Spinal cord (tissue), 9 donors: ENCODE measurements at regions not wholly inside any gene's neighbourhood (a gene's known extent, or its start where the extent isn't known, plus 50 kb on each side); places are given as distances from the start of the nearest gene placed in this dataset.

Experiments used
- DNase-seq, 6 donors: peaks; one replicate each; pipeline versions ENCODE4 v3.0.0 to v3.0.0-alpha.2; 2013 to 2015; ENCODE audit warnings: low spot score in 6 of 6, low read depth in 4 of 6
- H3K27ac ChIP-seq: one replicate; pipeline ENCODE4 v1.5.1; 2013; ENCODE audit warnings: low read depth, low read length, control low read depth
- H3K27me3 ChIP-seq: one replicate; pipeline ENCODE4 v1.6.1; 2013; ENCODE audit warnings: low read length; ENCODE audit not compliant: control insufficient read depth, insufficient read depth
- H3K36me3 ChIP-seq: one replicate; pipeline ENCODE4 v1.6.1; 2013; ENCODE audit warnings: low read length; ENCODE audit not compliant: control insufficient read depth, insufficient read depth
- H3K4me1 ChIP-seq: one replicate; pipeline ENCODE4 v1.6.1; 2013; ENCODE audit warnings: low read length; ENCODE audit not compliant: control insufficient read depth, insufficient read depth
- H3K4me3 ChIP-seq: one replicate; pipeline ENCODE4 v1.5.1; 2013; ENCODE audit warnings: low read depth, low read length, control low read depth
- H3K9me3 ChIP-seq: one replicate; pipeline ENCODE4 v1.6.1; 2013; ENCODE audit warnings: low read length; ENCODE audit not compliant: control insufficient read depth, insufficient read depth
- WGBS: methylation state at CpG from one replicate; pipeline ENCODE4 v1.1.5; 2013; ENCODE audit warnings: missing lambda C conversion rate; ENCODE audit not compliant: insufficient coverage; 5-methylcytosine and 5-hydroxymethylcytosine counted together
- donor health status: healthy.

GRCh38 chr5:133730346-133730745, 118.0 kb upstream of the FSTL4 start:
- H3K4me1 ChIP-seq: no peaks in the 10 kb centered on the region
- WGBS: 94% methylated on average over 5 of the region's 6 CpGs
- H3K36me3 ChIP-seq: no peaks in the 10 kb centered on the region
- peaks cover 4% of the 10 kb centered on the region for H3K9me3 ChIP-seq
- no peak overlapping the region for H3K4me3 ChIP-seq
- DNase-seq: no peak
- H3K27ac ChIP-seq: no peak overlapping the region
- no peaks in the 10 kb centered on the region for H3K27me3 ChIP-seq

GRCh38 chr5:133729800-133730199, 117.5 kb upstream of the FSTL4 start:
- H3K27ac ChIP-seq: no peak overlapping the region
- no peaks in the 10 kb centered on the region for H3K36me3 ChIP-seq
- no peaks in the 10 kb centered on the region for H3K27me3 ChIP-seq
- WGBS: 87% methylated on average over 3 of the region's 3 CpGs
- no peaks in the 10 kb centered on the region for H3K4me1 ChIP-seq
- no peak for DNase-seq
- no peak overlapping the region for H3K4me3 ChIP-seq
- H3K9me3 ChIP-seq: peaks cover 4% of the 10 kb centered on the region

GRCh38 chr5:133728475-133728874, 116.1 kb upstream of the FSTL4 start:
- no peaks in the 10 kb centered on the region for H3K27me3 ChIP-seq
- peaks cover 4% of the 10 kb centered on the region for H3K9me3 ChIP-seq
- H3K4me1 ChIP-seq: no peaks in the 10 kb centered on the region
- WGBS: 85% methylated on average over 1 of the region's 1 CpG
- no peak overlapping the region for H3K4me3 ChIP-seq
- no peak for DNase-seq
- H3K36me3 ChIP-seq: no peaks in the 10 kb centered on the region
- no peak overlapping the region for H3K27ac ChIP-seq

- no peak for DNase-seq
- Histone ChIP-seq H3K4me3 (no peak overlapping the region), H3K4me1 (no peaks in the 10 kb centered on the region), H3K9me3 (peaks cover 4% of the 10 kb centered on the region), H3K27me3 (no peaks in the 10 kb centered on the region), H3K36me3 (no peaks in the 10 kb centered on the region), H3K27ac (no peak overlapping the region)
- WGBS: 71% methylated on average over 2 of the region's 2 CpGs
Observed at GRCh38 chr5:133727636-133728035, 115.3 kb upstream of the FSTL4 start.

GRCh38 chr5:133723651-133724366, 111.5 kb upstream of the FSTL4 start:
- WGBS: 50% methylated on average over 1 of the region's 1 CpG
- Histone ChIP-seq H3K36me3 (no peaks in the 10 kb centered on the region), H3K4me3 (no peak overlapping the region), H3K9me3 (peaks cover 3% of the 10 kb centered on the region), H3K27me3 (no peaks in the 10 kb centered on the region), H3K4me1 (no peaks in the 10 kb centered on the region), H3K27ac (no peak overlapping the region)
- DNase-seq: no peak

GRCh38 chr5:133723126-133723525, 110.8 kb upstream of the FSTL4 start:
- WGBS: 89% methylated on average over 2 of the region's 2 CpGs
- no peak overlapping the region for H3K27ac ChIP-seq
- no peaks in the 10 kb centered on the region for H3K36me3 ChIP-seq
- peaks cover 3% of the 10 kb centered on the region for H3K9me3 ChIP-seq
- H3K4me3 ChIP-seq: no peak overlapping the region
- DNase-seq: no peak
- no peaks in the 10 kb centered on the region for H3K27me3 ChIP-seq
- no peaks in the 10 kb centered on the region for H3K4me1 ChIP-seq

- H3K27ac ChIP-seq: no peak overlapping the region
- no peak for DNase-seq
- no peaks in the 10 kb centered on the region for H3K27me3 ChIP-seq
- no peak overlapping the region for H3K4me3 ChIP-seq
- no peaks in the 10 kb centered on the region for H3K4me1 ChIP-seq
- H3K9me3 ChIP-seq: peaks cover 3% of the 10 kb centered on the region
- no peaks in the 10 kb centered on the region for H3K36me3 ChIP-seq
Observed at GRCh38 chr5:133721365-133721764, 109.0 kb upstream of the FSTL4 start.

GRCh38 chr5:133718457-133718856, 106.1 kb upstream of the FSTL4 start:
- DNase-seq: no peak
- Histone ChIP-seq H3K27ac (no peak overlapping the region), H3K36me3 (no peaks in the 10 kb centered on the region), H3K9me3 (peaks cover 3% of the 10 kb centered on the region), H3K4me1 (no peaks in the 10 kb centered on the region), H3K4me3 (no peak overlapping the region), H3K27me3 (peaks cover 6% of the 10 kb centered on the region)
- WGBS: no CpG with 5 or more reads among the region's 2 CpGs

GRCh38 chr5:133716532-133717183, 104.3 kb upstream of the FSTL4 start:
- no peak for DNase-seq
- peaks cover 3% of the 10 kb centered on the region for H3K9me3 ChIP-seq
- no CpG with 5 or more reads among the region's 4 CpGs for WGBS
- H3K27me3 ChIP-seq: peaks cover 6% of the 10 kb centered on the region
- H3K4me1 ChIP-seq: no peaks in the 10 kb centered on the region
- no peak overlapping the region for H3K4me3 ChIP-seq
- no peak overlapping the region for H3K27ac ChIP-seq
- H3K36me3 ChIP-seq: no peaks in the 10 kb centered on the region

- H3K27me3 ChIP-seq: peaks cover 8% of the 10 kb centered on the region
- no peaks in the 10 kb centered on the region for H3K36me3 ChIP-seq
- H3K27ac ChIP-seq: no peak overlapping the region
- H3K4me1 ChIP-seq: no peaks in the 10 kb centered on the region
- DNase-seq: no peak
- H3K9me3 ChIP-seq: no peaks in the 10 kb centered on the region
- WGBS: 90% methylated on average over 3 of the region's 5 CpGs
- H3K4me3 ChIP-seq: no peak overlapping the region
Observed at GRCh38 chr5:133715616-133716015, 103.3 kb upstream of the FSTL4 start.
